Vagina (tissue), 2 donors: ENCODE measurements at regions not wholly inside any gene's neighbourhood (a gene's known extent, or its start where the extent isn't known, plus 50 kb on each side); places are given as distances from the start of the nearest gene placed in this dataset.
"Not testable (repeated sequence)": the region's sequence is repeated elsewhere in the genome, so short reads cannot be mapped to it uniquely, and the experiment has no call there.

Source experiments
- DNase-seq, 2 donors: peaks; one replicate each; pipeline ENCODE4 v3.0.0-alpha.2; 2017; ENCODE audit errors: extremely low spot score in 2 of 2
- H3K27ac ChIP-seq: fragments of 200-600 bp; sonication (generic); one replicate; pipeline ENCODE4 v1.5.1; 2019
- H3K27me3 ChIP-seq: fragments of 200-600 bp; sonication (generic); one replicate; pipeline ENCODE4 v1.5.1; 2019
- H3K36me3 ChIP-seq, 2 donors: fragments of 200-600 bp; sonication (generic); one replicate each; pipeline ENCODE4 v1.5.1; 2017 to 2019
- H3K4me1 ChIP-seq: fragments of 200-600 bp; sonication (generic); one replicate; pipeline ENCODE4 v1.5.1; 2019
- H3K4me3 ChIP-seq, 2 donors: fragments of 200-600 bp; sonication (generic); 1 replicate in 1 of 2; 2 replicates in 1 of 2; pipeline ENCODE4 v1.5.1; 2016 to 2019
- H3K9me3 ChIP-seq: fragments of 200-600 bp; sonication (generic); one replicate; pipeline ENCODE4 v1.5.1; 2019
- POLR2A ChIP-seq, 2 donors: fragments of 450-650 bp; IDR thresholded peaks; one replicate each; pipeline ENCODE4 v1.6.1; 2017; ENCODE audit warnings: antibody characterized with exemption in 2 of 2, mild to moderate bottlenecking in 2 of 2, moderate library complexity in 2 of 2
- POLR2AphosphoS5 ChIP-seq, 2 donors: sonication (generic); formaldehyde crosslinking; IDR thresholded peaks; one replicate each; pipeline ENCODE4 v1.9.0; 2017; ENCODE audit warnings: antibody characterized with exemption in 2 of 2, mild to moderate bottlenecking in 2 of 2, low read depth in 1 of 2; ENCODE audit not compliant: insufficient read depth in 1 of 2
- intact Hi-C: fragments of 100-400 bp; cut with DNase I; formaldehyde crosslinking; loops from one replicate; pipeline ENCODE4 v1.15.1; 2023
- TF ChIP-seq, protein P1 (sequence below), 3 experiments: fragments of 450-650 bp in 2 of 3; fragments of 200-600 bp in 1 of 3; sonication (generic) in 1 of 3; IDR thresholded peaks; one replicate each; pipeline ENCODE4 v1.5.1; 2017 to 2019; ENCODE audit warnings: antibody characterized with exemption in 3 of 3, mild to moderate bottlenecking in 2 of 3, moderate library complexity in 2 of 3

DNA sequence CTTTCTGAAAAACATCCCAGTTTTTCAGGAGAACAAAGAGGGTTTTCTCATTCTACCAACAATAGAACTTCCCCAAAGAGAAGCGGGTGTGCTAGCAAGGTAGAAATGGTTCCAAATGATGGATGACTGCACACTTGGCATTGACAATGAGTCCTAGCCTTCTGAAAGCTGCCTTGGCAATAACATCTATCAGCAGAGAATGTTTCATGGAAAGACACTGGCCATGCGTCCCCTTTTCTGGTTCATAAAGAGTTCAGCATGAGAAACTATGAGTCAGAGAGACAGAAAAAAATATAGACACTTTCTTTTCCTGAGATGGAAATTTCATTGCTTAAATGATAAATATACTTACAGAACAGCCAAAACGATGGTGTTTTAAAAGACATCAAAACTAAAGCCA lies 236.9 kb upstream of the PRKX start:
- H3K4me1 ChIP-seq = no peaks in the 10 kb centered on the region
- no peak overlapping the region for H3K27ac ChIP-seq
- no peaks in the 10 kb centered on the region for H3K36me3 ChIP-seq
- TF ChIP-seq POLR2AphosphoS5 (IDR thresholded peaks at IDR 0.05; ENCODE audit: insufficient read depth in 1 of 2, low read depth in 1 of 2) (no peak), POLR2A (IDR thresholded peaks at IDR 0.05) (no peak)
- no peak overlapping the region for H3K4me3 ChIP-seq
- intact Hi-C loops = no loop called here
- no peaks in the 10 kb centered on the region for H3K9me3 ChIP-seq
- no peaks in the 10 kb centered on the region for H3K27me3 ChIP-seq
- no peak for DNase-seq

DNA sequence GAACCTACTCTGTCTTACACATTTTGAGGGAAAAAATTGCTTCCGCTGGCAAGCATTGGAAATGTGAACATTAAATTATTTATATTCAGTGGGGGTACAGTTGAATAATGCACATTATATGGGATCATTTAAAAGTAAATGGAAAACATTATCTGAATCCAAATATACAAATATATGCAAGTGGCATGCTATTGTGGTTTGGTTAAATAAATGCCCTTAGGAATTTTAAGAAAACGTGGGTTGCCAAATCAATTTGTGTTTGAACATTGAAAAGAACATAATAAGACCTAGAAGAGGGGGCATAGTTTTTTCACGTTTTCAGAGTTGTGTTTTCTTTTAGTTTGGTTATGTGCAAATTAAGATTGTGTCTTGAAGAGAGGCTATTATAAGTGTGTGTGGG lies 230.5 kb upstream of the PRKX start:
- Histone ChIP-seq H3K4me3 (no peak overlapping the region), H3K27ac (no peak overlapping the region), H3K4me1 (no peaks in the 10 kb centered on the region), H3K36me3 (no peaks in the 10 kb centered on the region), H3K9me3 (no peaks in the 10 kb centered on the region), H3K27me3 (no peaks in the 10 kb centered on the region)
- TF ChIP-seq POLR2A (IDR thresholded peaks at IDR 0.05) (no peak), POLR2AphosphoS5 (IDR thresholded peaks at IDR 0.05; ENCODE audit: insufficient read depth in 1 of 2, low read depth in 1 of 2) (no peak)
- TF ChIP-seq, protein P1, sequence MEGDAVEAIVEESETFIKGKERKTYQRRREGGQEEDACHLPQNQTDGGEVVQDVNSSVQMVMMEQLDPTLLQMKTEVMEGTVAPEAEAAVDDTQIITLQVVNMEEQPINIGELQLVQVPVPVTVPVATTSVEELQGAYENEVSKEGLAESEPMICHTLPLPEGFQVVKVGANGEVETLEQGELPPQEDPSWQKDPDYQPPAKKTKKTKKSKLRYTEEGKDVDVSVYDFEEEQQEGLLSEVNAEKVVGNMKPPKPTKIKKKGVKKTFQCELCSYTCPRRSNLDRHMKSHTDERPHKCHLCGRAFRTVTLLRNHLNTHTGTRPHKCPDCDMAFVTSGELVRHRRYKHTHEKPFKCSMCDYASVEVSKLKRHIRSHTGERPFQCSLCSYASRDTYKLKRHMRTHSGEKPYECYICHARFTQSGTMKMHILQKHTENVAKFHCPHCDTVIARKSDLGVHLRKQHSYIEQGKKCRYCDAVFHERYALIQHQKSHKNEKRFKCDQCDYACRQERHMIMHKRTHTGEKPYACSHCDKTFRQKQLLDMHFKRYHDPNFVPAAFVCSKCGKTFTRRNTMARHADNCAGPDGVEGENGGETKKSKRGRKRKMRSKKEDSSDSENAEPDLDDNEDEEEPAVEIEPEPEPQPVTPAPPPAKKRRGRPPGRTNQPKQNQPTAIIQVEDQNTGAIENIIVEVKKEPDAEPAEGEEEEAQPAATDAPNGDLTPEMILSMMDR (IDR thresholded peaks at IDR 0.05) = no peak
- intact Hi-C loops = no loop called here
- DNase-seq = no peak

GRCh38 chrX:3940000-3940610 lies 226.7 kb upstream of the PRKX start:
- DNase-seq = no peak
- H3K27ac ChIP-seq = no peak overlapping the region
- intact Hi-C loops = no loop called here
- no peaks in the 10 kb centered on the region for H3K4me1 ChIP-seq
- no peak overlapping the region for H3K4me3 ChIP-seq
- H3K27me3 ChIP-seq = no peaks in the 10 kb centered on the region
- H3K36me3 ChIP-seq = no peaks in the 10 kb centered on the region
- no peaks in the 10 kb centered on the region for H3K9me3 ChIP-seq
- TF ChIP-seq POLR2A (IDR thresholded peaks at IDR 0.05) = no peak
- TF ChIP-seq POLR2AphosphoS5 (IDR thresholded peaks at IDR 0.05; ENCODE audit: insufficient read depth in 1 of 2, low read depth in 1 of 2) = no peak
- TF ChIP-seq, protein P1 (IDR thresholded peaks at IDR 0.05) = no peak

GRCh38 chrX:3938587-3938986 lies 225.1 kb upstream of the PRKX start:
- Histone ChIP-seq H3K4me1 (no peaks in the 10 kb centered on the region), H3K27me3 (no peaks in the 10 kb centered on the region), H3K9me3 (no peaks in the 10 kb centered on the region), H3K27ac (no peak overlapping the region), H3K4me3 (no peak overlapping the region), H3K36me3 (no peaks in the 10 kb centered on the region)
- DNase-seq = peak in 1 of 2 donors; percentile 92
- TF ChIP-seq POLR2AphosphoS5 (IDR thresholded peaks at IDR 0.05; ENCODE audit: insufficient read depth in 1 of 2, low read depth in 1 of 2) (no peak), POLR2A (IDR thresholded peaks at IDR 0.05) (no peak)
- TF ChIP-seq, protein P1 (IDR thresholded peaks at IDR 0.05) = no peak
- intact Hi-C loops = no loop called here

GRCh38 chrX:3935196-3935595 lies 221.7 kb upstream of the PRKX start:
- H3K27ac ChIP-seq, intact Hi-C loops, H3K36me3 ChIP-seq: not testable (repeated sequence)

GRCh38 chrX:3920424-3921017 lies 207.1 kb upstream of the PRKX start:
- H3K9me3 ChIP-seq, H3K27me3 ChIP-seq, H3K27ac ChIP-seq, H3K4me3 ChIP-seq, intact Hi-C loops, H3K36me3 ChIP-seq, H3K4me1 ChIP-seq, DNase-seq: not testable (repeated sequence)

More at GRCh38 chrX:3935196-3935595, 221.7 kb upstream of the PRKX start:
- H3K9me3 ChIP-seq, DNase-seq, H3K27me3 ChIP-seq, H3K4me3 ChIP-seq, H3K4me1 ChIP-seq: not testable (repeated sequence)

DNA sequence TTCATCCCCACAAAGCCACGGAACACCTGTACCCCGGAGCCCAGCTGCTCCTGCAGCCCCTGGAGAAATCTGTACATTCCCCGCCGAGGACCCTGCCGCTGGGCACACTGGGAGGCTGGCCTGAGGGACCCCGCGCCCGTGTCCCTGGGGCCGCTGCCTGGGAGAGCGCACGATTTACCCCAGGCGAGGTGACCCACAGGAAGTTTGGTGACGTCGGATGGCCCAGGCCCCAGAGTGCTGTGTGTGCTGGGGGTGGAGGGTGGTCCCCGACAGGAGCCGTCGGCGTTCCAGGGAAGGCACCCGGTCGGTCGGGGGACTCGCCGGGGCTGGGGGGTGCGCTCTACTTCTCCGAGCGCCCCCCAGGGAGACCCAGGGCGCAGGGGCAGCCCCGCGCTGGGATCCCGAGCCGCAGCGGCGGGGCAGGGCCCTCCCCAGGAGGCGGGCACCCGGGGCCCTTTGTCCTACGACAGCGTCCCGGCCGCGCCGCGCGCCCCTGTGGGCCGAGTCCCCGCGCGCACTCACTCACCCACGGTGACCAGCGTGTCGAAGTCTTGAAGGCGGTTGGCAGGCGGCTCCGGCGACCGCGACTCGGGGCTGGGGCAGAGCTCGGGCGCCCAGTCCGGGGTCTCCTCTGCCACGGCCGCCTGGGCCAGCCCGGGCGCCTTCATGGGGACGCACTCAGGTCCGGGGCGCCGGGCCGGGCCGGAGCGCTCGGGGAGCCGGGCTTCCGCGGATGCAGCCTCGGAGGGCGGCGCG lies 206.4 kb upstream of the PRKX start:
- DNase-seq, H3K36me3 ChIP-seq, H3K27me3 ChIP-seq, H3K4me1 ChIP-seq, H3K9me3 ChIP-seq, intact Hi-C loops, H3K4me3 ChIP-seq, H3K27ac ChIP-seq: not testable (repeated sequence)

DNA sequence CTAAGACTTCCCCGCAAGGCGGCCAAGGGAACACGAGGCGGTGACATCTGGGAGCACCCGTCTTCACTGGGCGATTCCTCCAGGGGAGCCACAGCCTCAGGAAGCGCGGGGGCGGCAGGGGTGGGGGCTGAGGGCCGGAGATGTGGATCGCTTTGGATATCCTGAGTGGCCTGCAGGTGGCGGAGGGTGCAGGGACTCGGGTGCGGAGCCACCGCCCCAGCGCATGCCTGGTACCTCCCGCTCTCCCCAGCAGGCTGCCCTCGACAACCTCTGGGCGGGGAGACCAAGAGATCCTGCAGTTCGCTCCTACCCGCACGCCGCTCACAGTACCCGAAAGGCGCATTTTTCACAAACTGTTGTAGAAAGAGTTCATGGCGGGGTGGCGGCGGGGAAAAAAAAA lies 201.4 kb upstream of the PRKX start:
- DNase-seq, intact Hi-C loops: not testable (repeated sequence)

DNA sequence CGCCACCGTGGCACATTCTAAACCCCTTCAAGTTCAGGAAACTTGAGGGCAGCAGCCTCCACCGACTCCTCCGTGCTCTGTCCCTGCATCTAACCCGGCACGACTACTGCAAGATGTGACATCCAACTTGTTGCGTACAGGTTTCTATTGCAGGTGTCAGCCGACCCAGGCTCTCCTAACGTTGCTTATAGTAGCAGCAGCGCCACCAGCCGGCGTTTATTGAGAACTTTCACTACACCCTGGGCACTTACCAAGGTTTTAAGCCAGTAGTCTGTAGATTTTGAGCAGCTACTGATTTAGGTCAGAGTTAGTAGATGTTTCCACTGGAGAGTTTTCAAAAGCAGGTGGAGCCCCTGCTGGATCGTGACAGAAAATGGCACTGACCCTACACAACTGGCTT lies 200.6 kb upstream of the PRKX start:
- H3K9me3 ChIP-seq, H3K4me1 ChIP-seq, H3K27me3 ChIP-seq, H3K36me3 ChIP-seq, H3K4me3 ChIP-seq, H3K27ac ChIP-seq, DNase-seq, intact Hi-C loops: not testable (repeated sequence)

More for the DNA sequence above, 201.4 kb upstream of the PRKX start:
- H3K9me3 ChIP-seq, H3K36me3 ChIP-seq, H3K27me3 ChIP-seq, H3K27ac ChIP-seq, H3K4me1 ChIP-seq, H3K4me3 ChIP-seq: not testable (repeated sequence)
